Activated CD8-positive, alpha-beta memory T cell treated with anti-CD3 and anti-CD28 coated beads for 1 hour (primary cell): ENCODE measurements at regions not wholly inside any gene's neighbourhood (a gene's known extent, or its start where the extent isn't known, plus 50 kb on each side); places are given as distances from the start of the nearest gene placed in this dataset.

Experiments used
- DNase-seq, 2 donors: peaks; one replicate each; pipeline ENCODE4 v3.0.0-alpha.2; 2020; ENCODE audit warnings: low read depth in 1 of 2; ENCODE audit errors: extremely low read depth in 1 of 2

- no peak for DNase-seq
Measured at GRCh38 chr1:55506740-55507577, 291.8 kb upstream of the USP24 start.

DNA sequence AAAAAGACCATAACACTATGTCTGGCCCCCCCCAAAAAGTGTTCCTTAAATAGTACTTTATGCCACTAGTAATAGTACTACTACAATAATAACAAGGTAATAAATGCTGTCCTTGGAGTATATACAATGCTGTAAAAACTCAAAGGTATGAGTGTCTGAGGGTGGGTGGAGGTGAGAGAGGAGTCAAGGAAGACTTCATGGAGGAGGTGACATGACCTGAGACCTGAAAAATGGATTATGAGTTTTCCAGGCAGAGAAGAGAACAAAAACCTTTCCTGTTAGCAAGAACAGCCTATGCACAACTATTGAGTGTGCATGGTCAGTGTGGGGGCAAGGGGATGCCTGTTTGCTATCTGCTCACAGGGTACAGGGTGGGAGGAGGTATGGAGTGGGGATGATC lies 290.2 kb upstream of the USP24 start:
- no peak for DNase-seq

- no peak for DNase-seq
Measured at GRCh38 chr1:55504306-55504731, 289.2 kb upstream of the USP24 start.

DNA sequence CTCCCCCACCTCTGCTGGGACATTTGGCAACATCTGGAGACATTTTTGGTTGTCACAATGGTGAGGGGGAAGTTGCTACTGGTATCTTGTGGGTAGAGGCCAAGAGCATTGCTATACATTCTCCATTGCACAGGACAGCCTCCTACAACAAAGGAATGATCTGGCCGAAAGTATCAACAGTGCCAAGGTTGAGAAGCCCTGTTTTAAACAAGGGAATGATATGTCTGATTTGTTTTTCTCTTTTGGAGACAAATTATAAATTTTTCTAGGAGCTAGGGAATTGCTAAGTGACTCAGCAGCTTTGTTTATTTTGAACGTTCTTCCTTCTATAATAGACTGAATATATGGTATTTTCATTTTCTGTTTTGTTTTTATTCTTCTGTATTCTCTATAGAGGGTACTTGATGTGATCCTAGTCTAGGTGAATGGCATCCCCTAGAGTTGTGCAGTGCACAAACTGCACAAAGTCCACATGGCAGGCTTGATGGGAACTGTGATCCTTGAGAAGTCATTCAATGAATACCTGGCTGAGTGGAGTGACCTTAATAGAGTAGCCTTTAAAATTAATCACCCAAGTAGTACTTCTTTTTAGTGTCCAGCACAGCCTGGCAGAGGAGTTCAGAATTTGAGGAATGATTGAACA lies 288.6 kb upstream of the USP24 start:
- no peak for DNase-seq

- no peak for DNase-seq
Measured at GRCh38 chr1:55500601-55501000, 285.4 kb upstream of the USP24 start.

DNA sequence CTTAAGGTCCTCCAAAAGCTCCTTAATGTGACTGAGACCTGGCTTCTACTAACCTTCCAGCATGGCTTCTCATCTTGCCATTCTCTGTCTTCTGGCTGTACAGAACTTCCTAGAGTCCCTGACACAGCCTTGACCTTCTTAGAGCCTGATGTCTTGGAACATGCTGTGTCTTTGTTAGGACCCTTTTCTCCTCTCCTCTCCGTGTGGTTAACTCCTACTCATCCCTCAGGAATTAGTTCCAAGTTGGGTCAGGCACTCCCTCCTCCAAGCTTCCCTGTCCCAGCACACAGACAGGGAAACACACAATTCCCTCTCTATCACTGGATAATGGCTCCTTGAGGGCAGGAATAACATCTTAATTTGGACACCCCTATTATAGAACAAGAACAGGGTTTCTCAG lies 275.4 kb upstream of the USP24 start:
- no peak for DNase-seq

DNA sequence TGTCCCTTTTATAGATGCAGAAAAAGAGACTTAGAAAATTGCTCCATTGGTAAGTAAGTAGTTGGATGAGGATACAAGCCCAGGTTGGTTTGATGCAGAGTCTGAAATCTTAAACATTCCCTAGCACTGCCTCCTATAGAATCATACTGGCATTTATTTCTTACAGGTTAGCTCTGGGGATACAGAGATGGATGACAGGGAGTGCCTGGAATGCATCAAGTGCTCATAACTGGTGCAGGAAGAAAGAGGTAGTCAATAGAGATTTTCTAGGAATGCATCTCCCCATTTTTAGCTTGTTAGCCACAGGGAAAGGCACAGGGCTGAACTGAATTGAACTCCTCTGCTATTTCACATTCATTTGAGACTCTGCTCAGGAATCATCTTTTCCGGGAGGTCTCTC lies 269.0 kb upstream of the USP24 start:
- DNase-seq: no peak

GRCh38 chr1:55483523-55483922 lies 268.4 kb upstream of the USP24 start:
- DNase-seq: no peak

GRCh38 chr1:55481634-55482033 lies 266.5 kb upstream of the USP24 start:
- no peak for DNase-seq

DNA sequence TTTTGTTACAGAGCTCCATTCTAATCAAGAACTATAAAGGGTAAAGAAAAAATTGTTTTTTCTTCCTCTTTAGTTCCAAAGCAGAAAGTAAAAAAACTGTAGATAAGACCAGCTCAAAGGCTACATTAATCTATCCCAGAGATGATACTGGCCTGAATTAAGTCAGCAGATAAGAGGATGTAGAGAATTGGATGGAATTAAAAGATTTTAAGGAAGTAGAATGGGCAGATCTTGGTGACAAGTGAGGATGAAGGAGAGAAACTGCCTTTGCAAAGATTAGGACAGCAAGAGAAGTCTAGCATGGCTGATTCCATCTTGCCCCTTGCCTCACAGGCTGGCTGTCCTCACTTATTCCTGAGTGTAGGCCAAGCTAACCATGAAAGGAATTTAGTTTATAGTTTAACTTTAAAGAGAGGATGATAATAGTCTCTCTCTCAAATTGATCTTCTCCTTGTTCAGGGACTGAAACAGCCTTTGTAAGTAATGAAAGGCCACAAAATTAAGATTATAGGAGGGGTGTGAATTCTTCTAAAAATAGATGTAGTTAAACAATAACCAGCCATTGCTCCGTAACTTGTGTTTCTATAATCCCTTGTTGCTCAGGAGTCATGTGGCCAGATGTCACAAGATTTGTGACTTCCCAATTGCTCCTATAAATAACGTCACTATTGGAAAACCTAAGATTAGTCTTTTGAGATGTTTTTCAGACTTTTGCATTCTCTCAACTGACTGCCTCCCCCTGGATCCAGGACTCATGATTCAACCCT lies 265.0 kb upstream of the USP24 start:
- DNase-seq: no peak

DNA sequence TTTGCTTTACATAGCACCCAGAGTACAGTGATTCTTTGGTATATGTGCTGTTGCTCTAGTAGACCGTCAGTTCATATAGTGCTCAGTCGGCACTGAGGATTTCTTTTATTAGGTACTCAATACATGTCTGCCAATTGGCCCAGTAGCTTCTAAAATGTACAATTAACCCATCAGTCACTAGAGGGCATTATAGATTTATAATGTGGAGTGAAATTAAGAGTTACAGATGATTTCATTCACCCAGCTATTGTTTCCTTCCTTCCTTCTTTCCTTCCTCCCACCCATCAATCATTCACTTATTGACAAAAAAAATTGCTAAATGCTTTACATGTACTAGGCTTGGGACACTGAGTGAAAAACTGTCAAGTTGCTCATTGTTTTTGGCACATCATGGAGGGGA lies 263.6 kb upstream of the USP24 start:
- no peak for DNase-seq

DNA sequence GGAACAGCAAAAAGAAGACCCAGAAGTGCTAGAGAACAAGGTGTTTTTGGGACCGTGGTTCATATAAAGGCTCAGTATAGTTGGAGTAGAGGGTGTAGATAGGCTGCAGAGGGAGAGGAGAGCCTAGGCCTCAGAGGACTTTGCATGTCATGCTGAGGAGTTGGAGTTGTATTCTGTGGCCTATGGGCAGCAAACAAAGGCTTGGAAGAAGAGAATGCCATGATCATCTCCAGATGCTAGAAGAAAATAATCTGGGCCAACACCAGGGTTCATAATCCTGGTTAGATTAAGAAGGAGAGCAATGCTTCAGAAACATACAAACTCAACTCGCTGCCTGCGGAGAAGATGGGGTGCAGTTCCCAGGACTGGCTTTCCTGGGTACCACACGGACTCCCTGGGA lies 262.8 kb upstream of the USP24 start:
- no peak for DNase-seq

GRCh38 chr1:55476445-55477015 lies 261.4 kb upstream of the USP24 start:
- DNase-seq: no peak

GRCh38 chr1:55474168-55474786 lies 259.1 kb upstream of the USP24 start:
- DNase-seq: no peak

DNA sequence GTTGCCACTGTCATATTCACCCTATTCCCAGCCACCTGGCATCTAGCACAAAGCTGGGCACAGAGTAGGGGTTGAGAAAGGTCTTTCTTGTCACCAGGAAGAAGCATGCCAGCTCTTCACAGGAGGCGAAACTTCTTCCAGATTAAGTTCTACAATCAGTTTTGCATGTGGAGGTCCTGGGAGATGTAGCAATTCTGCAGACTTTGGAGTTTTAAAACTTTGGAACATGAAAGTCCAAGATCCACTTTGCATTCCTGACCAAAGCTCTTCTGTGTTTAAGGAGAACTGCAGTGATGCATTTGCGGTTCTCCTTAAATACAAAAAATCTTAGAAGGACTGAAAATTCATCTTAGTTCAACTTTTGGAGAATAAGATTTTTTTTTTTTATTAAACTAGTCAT lies 258.5 kb upstream of the USP24 start:
- DNase-seq: no peak

GRCh38 chr1:55472784-55473183 lies 257.6 kb upstream of the USP24 start:
- DNase-seq: no peak

DNA sequence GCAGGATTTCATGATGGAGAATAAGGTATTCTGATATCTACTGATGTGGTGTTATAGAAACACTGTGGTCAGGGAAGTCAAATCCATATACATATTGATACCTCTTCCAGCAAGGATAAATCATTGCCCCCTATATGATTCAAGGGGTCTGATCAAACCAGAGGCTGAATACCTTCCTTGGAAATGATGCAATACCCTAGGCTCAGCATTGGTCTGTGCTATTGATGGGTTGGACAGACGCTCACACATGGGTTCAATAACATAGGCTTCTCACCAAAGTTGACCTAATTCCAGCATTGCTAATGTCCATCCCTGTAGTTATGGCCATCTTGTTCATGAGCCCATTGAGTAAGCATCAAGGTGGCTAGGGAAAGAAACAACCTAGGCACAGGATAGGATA lies 257.0 kb upstream of the USP24 start:
- no peak for DNase-seq

- DNase-seq: no peak
Measured at GRCh38 chr1:55468142-55468795, 253.1 kb upstream of the USP24 start.

- DNase-seq: no peak
Measured at GRCh38 chr1:55466921-55467320, 251.8 kb upstream of the USP24 start.

GRCh38 chr1:55466373-55466772 lies 251.2 kb upstream of the USP24 start:
- no peak for DNase-seq
